CD4-positive, CD25-positive, alpha-beta regulatory T cell (primary cell): ENCODE measurements at regions not wholly inside any gene's neighbourhood (a gene's known extent, or its start where the extent isn't known, plus 50 kb on each side); places are given as distances from the start of the nearest gene placed in this dataset.

Source experiments
- ATAC-seq, 2 donors: fragments of 150-1000 bp; cut with Tn5 transposase; one replicate each; pipeline ENCODE4 v1.10.0; 2021; ENCODE audit warnings: low read depth in 2 of 2, moderate number of reproducible peaks in 2 of 2, moderate library complexity in 1 of 2
- DNase-seq, 3 donors: peaks; one replicate each; pipeline versions ENCODE4 v3.0.0 to v3.0.0-alpha.2; 2012 to 2022; ENCODE audit warnings: mixed read lengths in 1 of 3
- H3K27ac ChIP-seq: one replicate; pipeline ENCODE4 v1.7.0; 2013; ENCODE audit warnings: mild to moderate bottlenecking, low read length; ENCODE audit not compliant: insufficient read depth, poor library complexity, severe bottlenecking
- H3K27me3 ChIP-seq: one replicate; pipeline ENCODE4 v1.7.0; 2013; ENCODE audit warnings: low read length; ENCODE audit not compliant: control insufficient read depth, insufficient read depth
- H3K36me3 ChIP-seq: one replicate; pipeline ENCODE4 v1.7.0; 2013; ENCODE audit warnings: mild to moderate bottlenecking, low read length, moderate library complexity; ENCODE audit not compliant: control insufficient read depth, insufficient read depth
- H3K4me1 ChIP-seq: 2 replicates; pipeline ENCODE4 v1.7.0; 2013; ENCODE audit warnings: mild to moderate bottlenecking, low read length; ENCODE audit not compliant: insufficient read depth, control insufficient read depth, poor library complexity, severe bottlenecking
- H3K4me3 ChIP-seq: one replicate; pipeline ENCODE4 v1.7.0; 2013; ENCODE audit warnings: low read depth, mild to moderate bottlenecking, low read length, moderate library complexity
- H3K9me3 ChIP-seq, 2 experiments: 1 replicate in 1 of 2; 2 replicates in 1 of 2; pipeline ENCODE4 v1.7.0; 2013; ENCODE audit warnings: low read length in 2 of 2, mild to moderate bottlenecking in 1 of 2, moderate library complexity in 1 of 2; ENCODE audit not compliant: control insufficient read depth in 2 of 2
- H3K27ac Mint-ChIP-seq, 3 donors: one replicate each; pipeline ENCODE4 v1.8.0; 2020 to 2022; ENCODE audit warnings: mild to moderate bottlenecking in 3 of 3, mixed read lengths in 3 of 3, moderate library complexity in 2 of 3
- H3K27me3 Mint-ChIP-seq: one replicate; pipeline ENCODE4 v1.8.0; 2022; ENCODE audit warnings: mild to moderate bottlenecking, mixed read lengths
- H3K36me3 Mint-ChIP-seq: one replicate; pipeline ENCODE4 v1.8.0; 2020; ENCODE audit warnings: mixed read lengths
- H3K4me1 Mint-ChIP-seq, 4 donors: one replicate each; pipeline ENCODE4 v1.8.0; 2020 to 2022; ENCODE audit warnings: mixed read lengths in 4 of 4, mild to moderate bottlenecking in 1 of 4
- H3K4me3 Mint-ChIP-seq, 4 donors: one replicate each; pipeline ENCODE4 v1.8.0; 2020 to 2022; ENCODE audit warnings: mild to moderate bottlenecking in 4 of 4, mixed read lengths in 4 of 4, moderate library complexity in 3 of 4
- H3K9me3 Mint-ChIP-seq, 7 donors: one replicate each; pipeline ENCODE4 v1.8.0; 2020 to 2022; ENCODE audit warnings: mixed read lengths in 7 of 7, mild to moderate bottlenecking in 3 of 7, moderate library complexity in 2 of 7

- Histone ChIP-seq H3K4me1 (no peaks in the 10 kb centered on the region), H3K27me3 (no peaks in the 10 kb centered on the region), H3K27ac (no peak overlapping the region), H3K4me3 (no peak overlapping the region), H3K36me3 (no peaks in the 10 kb centered on the region), H3K9me3 (no peaks in the 10 kb centered on the region)
- Mint-ChIP-seq H3K27ac (no peak overlapping the region), H3K4me1 (no peaks in the 10 kb centered on the region), H3K9me3 (peaks cover 0 to 8% (median 0%) of the 10 kb centered on the region in 7 donors), H3K4me3 (no peak overlapping the region), H3K27me3 (no peaks in the 10 kb centered on the region), H3K36me3 (no peaks in the 10 kb centered on the region)
- DNase-seq = no peak
- no peak for ATAC-seq
Measured at GRCh38 chrX:100477467-100477866, 67.4 kb upstream of the PCDH19 start.
